HK-2 (cell line): ENCODE measurements at regions not wholly inside any gene's neighbourhood (a gene's known extent, or its start where the extent isn't known, plus 50 kb on each side); places are given as distances from the start of the nearest gene placed in this dataset.

Source experiments
- DNase-seq: peaks from one replicate; pipeline ENCODE4 v3.0.0-alpha.2; 2018; ENCODE audit not compliant: unreplicated experiment

DNA sequence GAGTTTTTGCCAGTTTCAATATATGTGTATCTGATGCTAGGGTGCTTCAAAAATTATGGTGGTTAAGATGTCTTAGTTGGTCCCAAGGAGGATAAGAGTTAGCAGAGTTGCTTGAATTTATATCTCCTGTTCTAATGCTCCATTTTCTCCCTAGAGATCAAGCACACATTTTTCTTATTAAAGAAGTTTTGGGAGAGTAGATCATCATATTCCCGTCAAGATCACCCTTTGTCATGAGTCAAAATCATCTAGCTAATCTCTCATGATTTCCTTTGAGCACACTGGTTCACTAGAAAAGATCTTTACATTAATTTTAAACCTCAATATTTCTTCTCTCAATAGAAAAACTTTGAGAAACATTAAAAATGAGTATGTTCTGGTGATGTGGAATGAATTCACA, 429.9 kb upstream of the SEMA3A start:
- DNase-seq: no peak

DNA sequence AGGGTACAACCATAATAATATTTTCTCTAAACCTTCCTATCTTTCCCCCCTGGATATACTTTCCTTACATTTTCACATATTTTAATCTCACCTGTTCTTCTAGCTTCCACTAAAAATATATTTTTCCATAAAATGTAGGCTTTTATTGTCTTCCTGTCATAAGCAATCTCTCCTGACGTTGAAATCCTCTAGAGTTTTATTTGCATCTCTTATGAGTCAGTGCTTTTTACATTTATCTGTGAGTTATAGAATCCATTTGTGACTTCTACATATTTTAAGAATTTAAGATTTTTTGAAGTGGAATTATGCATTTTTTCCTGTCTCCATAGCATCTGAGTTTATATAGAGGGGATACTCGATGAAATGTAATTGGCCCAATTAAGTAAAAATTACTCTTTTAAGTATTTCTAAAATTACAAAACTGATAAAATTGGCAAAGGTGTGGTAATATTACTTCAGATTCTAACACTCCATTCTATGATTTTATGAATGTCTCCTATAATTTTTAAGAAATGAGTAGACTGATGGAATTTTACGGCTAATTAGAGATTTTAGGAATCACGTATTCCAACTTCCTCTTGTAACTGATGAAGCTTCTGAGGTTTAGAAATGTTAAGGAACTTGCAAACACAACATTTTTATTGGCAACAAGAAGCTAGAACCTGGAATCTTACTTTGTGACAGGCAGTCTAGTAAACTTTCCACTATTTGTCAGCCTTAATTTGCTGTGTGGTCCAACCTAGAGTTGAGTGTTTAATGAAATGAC, 422.9 kb upstream of the SEMA3A start:
- DNase-seq: no peak

GRCh38 chr7:84614821-84615501, 420.4 kb upstream of the SEMA3A start:
- no peak for DNase-seq

- DNase-seq: no peak
These were observed 418.5 kb upstream of the SEMA3A start for GRCh38 chr7:84612981-84613681.

DNA sequence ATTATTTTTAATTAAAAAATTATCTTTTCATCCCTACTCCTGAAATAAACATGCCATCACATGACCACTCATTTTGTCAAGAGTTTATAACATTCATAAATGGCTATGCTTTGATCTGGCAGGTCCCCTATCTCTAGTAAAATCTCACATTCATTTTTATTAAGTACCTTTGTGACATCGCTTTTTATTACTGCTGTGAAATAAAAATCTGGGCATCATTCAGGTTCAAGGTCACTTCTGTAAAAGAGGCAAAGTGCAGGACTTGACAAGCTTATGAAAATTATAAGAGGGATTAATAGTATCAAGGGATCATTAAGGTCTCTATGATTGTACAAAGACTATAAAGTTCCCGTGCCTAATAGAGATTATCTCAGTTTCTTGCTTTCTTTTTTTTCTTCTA, 416.8 kb upstream of the SEMA3A start:
- DNase-seq: no peak

DNA sequence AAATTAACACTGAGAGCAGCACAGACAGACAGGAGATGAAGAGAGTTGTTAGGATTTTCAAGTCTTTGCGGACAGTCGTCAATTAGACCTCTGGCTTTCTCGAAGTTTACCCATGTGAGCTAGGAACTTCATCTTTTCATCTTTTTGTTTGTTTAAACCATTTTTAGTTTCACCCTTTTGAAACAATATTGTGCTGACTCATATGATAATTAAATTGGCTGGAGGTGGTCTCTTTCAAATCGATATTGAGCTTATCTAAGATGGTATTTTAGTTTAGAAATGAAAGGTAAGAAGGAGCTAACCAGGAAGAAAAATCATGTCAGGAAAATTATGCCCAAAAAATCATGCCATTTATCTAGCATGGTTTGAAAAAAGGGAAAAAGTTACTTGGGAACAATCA, 415.8 kb upstream of the SEMA3A start:
- no peak for DNase-seq

DNA sequence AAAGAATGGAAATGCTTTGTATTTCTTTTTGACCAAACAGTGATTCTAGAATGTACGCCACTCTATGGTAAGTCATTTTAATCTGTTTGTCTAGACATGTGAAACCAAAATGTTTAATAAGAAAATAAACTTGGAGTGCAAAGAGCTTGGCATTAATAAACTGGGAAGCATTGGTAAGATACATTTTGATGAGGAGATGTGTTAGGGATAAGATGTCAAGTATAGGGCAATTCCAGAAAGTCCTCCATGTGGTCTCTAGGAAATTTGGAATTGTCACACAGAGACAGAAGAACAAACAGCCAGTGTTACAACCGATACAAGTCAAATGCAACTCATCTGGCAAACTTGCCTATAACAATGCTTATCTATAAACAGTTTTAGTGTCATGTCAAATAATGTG, 410.7 kb upstream of the SEMA3A start:
- no peak for DNase-seq

DNA sequence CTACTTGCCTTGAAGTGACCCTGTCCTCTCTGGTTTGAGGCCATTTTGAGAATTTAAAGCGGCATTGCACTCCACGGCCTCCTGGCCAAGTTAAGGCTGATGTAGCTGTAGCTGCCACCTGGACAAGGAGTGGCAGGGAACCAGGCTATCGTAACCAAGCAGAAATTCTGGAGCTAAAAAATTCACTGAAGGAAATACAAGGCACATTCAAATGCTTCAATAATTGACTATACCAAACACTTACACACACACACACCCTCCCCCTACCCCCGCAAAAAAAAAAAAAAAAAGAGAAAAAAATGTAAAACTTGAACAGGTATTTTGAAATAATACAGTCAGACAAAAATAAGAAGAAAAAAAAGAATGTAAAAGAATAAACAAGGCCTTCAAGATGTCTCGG, 409.0 kb upstream of the SEMA3A start:
- no peak for DNase-seq

DNA sequence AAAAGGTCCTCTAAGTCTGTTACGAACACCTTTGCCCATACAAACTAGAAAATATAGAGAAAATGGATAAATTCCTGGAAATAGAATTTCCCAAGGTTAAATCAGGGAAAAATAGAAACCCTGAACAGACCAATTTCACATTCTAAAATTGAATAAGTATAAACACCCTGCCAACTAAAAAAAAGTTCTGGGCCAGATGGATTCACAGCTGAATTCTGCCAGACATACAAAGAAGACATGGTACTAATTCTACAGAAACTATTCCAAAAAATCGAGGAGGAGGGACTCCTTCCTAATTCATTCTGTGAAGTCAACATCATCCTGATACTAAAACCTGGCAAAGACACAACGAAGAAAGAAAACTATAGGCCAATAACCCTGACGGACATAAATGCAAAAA, 400.4 kb upstream of the SEMA3A start:
- DNase-seq: no peak

- DNase-seq: no peak
These were observed 397.3 kb upstream of the SEMA3A start for GRCh38 chr7:84591897-84592296.

DNA sequence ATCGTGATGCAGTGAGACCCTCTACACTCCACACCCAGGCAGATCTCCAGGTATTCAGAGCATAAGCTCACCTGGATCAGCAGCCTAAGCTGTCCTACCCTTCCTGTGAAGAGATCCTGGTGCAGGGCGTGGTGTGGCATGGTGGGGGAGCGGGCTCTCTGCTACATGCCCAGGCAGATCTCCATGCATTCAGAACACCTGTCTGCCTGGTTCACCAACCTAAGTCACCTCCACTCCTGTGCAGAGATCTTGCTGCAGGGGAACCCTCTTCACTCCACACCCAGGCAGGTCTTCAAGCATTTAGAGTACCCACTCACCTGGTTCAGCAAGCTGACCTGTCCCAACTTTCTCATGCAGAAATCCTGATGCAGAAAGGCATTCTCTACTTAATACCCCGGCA, 394.4 kb upstream of the SEMA3A start:
- DNase-seq: no peak

- DNase-seq: no peak
These were observed 388.7 kb upstream of the SEMA3A start for GRCh38 chr7:84583331-84583730.

- DNase-seq: no peak
These were observed 388.2 kb upstream of the SEMA3A start for GRCh38 chr7:84582747-84583146.

- no peak for DNase-seq
These were observed 384.2 kb upstream of the SEMA3A start for GRCh38 chr7:84578825-84579224.

DNA sequence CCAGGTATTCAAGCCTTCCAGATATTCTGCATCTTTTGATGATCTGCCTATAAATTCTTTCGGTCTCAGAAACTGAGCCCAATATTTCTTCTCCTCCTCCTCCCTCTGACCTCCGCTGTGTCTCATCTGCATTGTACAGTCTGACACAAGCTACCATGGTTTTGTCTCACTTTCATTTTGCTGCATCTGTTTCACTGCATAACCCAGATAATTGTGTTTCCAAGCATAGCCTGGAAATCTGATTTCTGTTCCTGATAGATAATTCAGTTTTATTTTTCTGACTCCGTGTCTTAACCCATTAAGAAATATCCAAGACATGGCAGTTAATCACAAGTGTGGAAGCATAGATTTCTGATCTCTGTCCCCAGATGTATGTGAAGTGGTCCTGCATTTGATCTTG, 374.2 kb upstream of the SEMA3A start:
- DNase-seq: no peak

GRCh38 chr7:84565345-84566074, 370.9 kb upstream of the SEMA3A start:
- no peak for DNase-seq

GRCh38 chr7:84553711-84554110, 359.1 kb upstream of the SEMA3A start:
- DNase-seq: no peak

GRCh38 chr7:84549409-84549808, 354.8 kb upstream of the SEMA3A start:
- DNase-seq: no peak

GRCh38 chr7:84548366-84549365, 354.1 kb upstream of the SEMA3A start:
- DNase-seq: no peak

GRCh38 chr7:84547331-84547730, 352.7 kb upstream of the SEMA3A start:
- no peak for DNase-seq

DNA sequence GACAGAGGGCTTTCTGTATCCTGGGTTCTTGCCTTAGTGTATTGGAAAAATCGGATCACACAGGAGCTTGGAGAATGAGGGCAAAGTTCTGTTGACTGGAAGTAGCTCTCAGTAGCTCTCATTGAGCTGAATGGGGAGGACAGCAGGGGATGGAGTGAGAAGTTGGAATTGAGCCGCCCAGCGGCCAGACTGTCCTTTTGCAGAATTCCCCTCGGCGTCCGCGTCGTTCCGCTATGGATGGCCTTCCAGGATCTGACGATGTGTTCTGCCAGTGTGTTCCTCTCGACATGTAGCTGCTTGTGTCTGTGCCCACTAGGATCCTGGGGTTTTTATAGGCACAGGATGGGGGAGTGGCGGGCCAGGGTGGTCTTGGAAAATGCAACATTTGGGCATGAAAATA, 351.8 kb upstream of the SEMA3A start:
- no peak for DNase-seq
